Neuronal stem cell (in vitro differentiated cells): ENCODE measurements at regions not wholly inside any gene's neighbourhood (a gene's known extent, or its start where the extent isn't known, plus 50 kb on each side); places are given as distances from the start of the nearest gene placed in this dataset.
"Not testable (repeated sequence)": the region's sequence is repeated elsewhere in the genome, so short reads cannot be mapped to it uniquely, and the experiment has no call there.

ENCODE experiments used
- DNase-seq: peaks from one replicate; pipeline ENCODE4 v3.0.0-alpha.2; 2013; ENCODE audit warnings: low spot score
- H2AFZ ChIP-seq: one replicate; pipeline ENCODE4 v1.6.1; 2013; ENCODE audit warnings: mild to moderate bottlenecking, low read length, inconsistent platforms
- H2AK5ac ChIP-seq: 2 replicates; pipeline ENCODE4 v1.6.1; 2013; ENCODE audit warnings: low read depth, mild to moderate bottlenecking, inconsistent platforms, low read length, moderate library complexity, mixed read lengths
- H2BK120ac ChIP-seq: 2 replicates; pipeline ENCODE4 v1.6.1; 2013; ENCODE audit warnings: low read depth, mild to moderate bottlenecking, inconsistent platforms, low read length, moderate library complexity, mixed read lengths
- H2BK12ac ChIP-seq: one replicate; pipeline ENCODE4 v1.6.1; 2013; ENCODE audit warnings: low read length, inconsistent platforms
- H2BK15ac ChIP-seq: 2 replicates; pipeline ENCODE4 v1.6.1; 2013; ENCODE audit warnings: mild to moderate bottlenecking, low read length, inconsistent platforms, mixed read lengths
- H2BK5ac ChIP-seq: one replicate; pipeline ENCODE4 v1.6.1; 2013; ENCODE audit warnings: inconsistent platforms, mild to moderate bottlenecking, low read length, moderate library complexity
- H3K14ac ChIP-seq: one replicate; pipeline ENCODE4 v1.6.1; 2013; ENCODE audit warnings: low read length, inconsistent platforms
- H3K18ac ChIP-seq: 2 replicates; pipeline ENCODE4 v1.6.1; 2013; ENCODE audit warnings: low read length, inconsistent platforms
- H3K23ac ChIP-seq: 2 replicates; pipeline ENCODE4 v1.6.1; 2013; ENCODE audit warnings: low read depth, mild to moderate bottlenecking, mixed read lengths, low read length, inconsistent platforms; ENCODE audit not compliant: poor library complexity
- H3K27ac ChIP-seq: replicated peaks from 3 replicates; pipeline ENCODE4 v1.5.1; 2013; ENCODE audit warnings: low read length, inconsistent platforms
- H3K27me3 ChIP-seq, 3 experiments: 2 replicates each; pipeline ENCODE4 v1.6.1; 2013; ENCODE audit warnings: low read length in 3 of 3, mild to moderate bottlenecking in 2 of 3, inconsistent platforms in 1 of 3, low read depth in 1 of 3, mixed read lengths in 1 of 3, moderate library complexity in 1 of 3; ENCODE audit not compliant: control insufficient read depth in 3 of 3, insufficient read depth in 3 of 3
- H3K36me3 ChIP-seq, 2 donors: replicated peaks in 1 of 2; 2 replicates each; pipeline ENCODE4 v1.6.1; 2013; ENCODE audit warnings: low read length in 2 of 2; ENCODE audit not compliant: control insufficient read depth in 2 of 2, insufficient read depth in 2 of 2
- H3K4ac ChIP-seq: 2 replicates; pipeline ENCODE4 v1.6.1; 2013; ENCODE audit warnings: inconsistent platforms, mild to moderate bottlenecking, low read length, moderate library complexity
- H3K4me1 ChIP-seq, 2 donors: 1 replicate in 1 of 2; 2 replicates in 1 of 2; pipeline ENCODE4 v1.6.1; 2013; ENCODE audit warnings: low read length in 2 of 2, low read depth in 1 of 2; ENCODE audit not compliant: control insufficient read depth in 2 of 2, insufficient read depth in 1 of 2
- H3K4me2 ChIP-seq: one replicate; pipeline ENCODE4 v1.6.1; 2013; ENCODE audit warnings: mild to moderate bottlenecking, low read length, inconsistent platforms; ENCODE audit not compliant: insufficient read depth, poor library complexity, severe bottlenecking
- H3K4me3 ChIP-seq, 2 donors: 2 replicates each; pipeline ENCODE4 v1.5.1; 2013; ENCODE audit warnings: low read length in 2 of 2, mild to moderate bottlenecking in 2 of 2, inconsistent platforms in 1 of 2, moderate library complexity in 1 of 2
- H3K79me1 ChIP-seq: one replicate; pipeline ENCODE4 v1.6.1; 2013; ENCODE audit warnings: low read depth, mild to moderate bottlenecking, inconsistent platforms, low read length, moderate library complexity
- H3K9ac ChIP-seq: one replicate; pipeline ENCODE4 v1.6.1; 2013; ENCODE audit warnings: mild to moderate bottlenecking, low read depth, low read length, inconsistent platforms; ENCODE audit not compliant: poor library complexity
- H3K9me3 ChIP-seq, 2 donors: replicated peaks in 1 of 2; 2 replicates each; pipeline versions ENCODE3 to v1.6.1; 2013; ENCODE audit warnings: low read length in 2 of 2, mild to moderate bottlenecking in 2 of 2, inconsistent platforms in 1 of 2, low read depth in 1 of 2, mixed read lengths in 1 of 2, moderate library complexity in 1 of 2; ENCODE audit not compliant: control insufficient read depth in 2 of 2, insufficient read depth in 1 of 2
- H4K8ac ChIP-seq: one replicate; pipeline ENCODE4 v1.6.1; 2013; ENCODE audit warnings: low read depth, mild to moderate bottlenecking, inconsistent platforms, low read length, moderate library complexity
- H4K91ac ChIP-seq: one replicate; pipeline ENCODE4 v1.6.1; 2013; ENCODE audit warnings: low read length, low read depth, mild to moderate bottlenecking, inconsistent platforms; ENCODE audit not compliant: poor library complexity
- WGBS, 2 donors: extraction: QIAGEN DNeasy Blood & Tissue Kit; methylation state at CpG; one replicate each; pipeline ENCODE4 v1.1.7; 2013; ENCODE audit warnings: missing lambda C conversion rate in 2 of 2, mixed read lengths in 1 of 2; ENCODE audit not compliant: insufficient read length in 2 of 2, insufficient replicate concordance in 1 of 2; ENCODE audit errors: extremely low coverage in 2 of 2; 5-methylcytosine and 5-hydroxymethylcytosine counted together

GRCh38 chr12:31179627-31180237, 106.1 kb downstream of the DDX11 start:
- H3K4me2 ChIP-seq, H3K79me1 ChIP-seq, H2AK5ac ChIP-seq, H2BK12ac ChIP-seq, H3K27me3 ChIP-seq, H3K4me1 ChIP-seq, H3K18ac ChIP-seq, H4K91ac ChIP-seq, H3K27ac ChIP-seq, H4K8ac ChIP-seq, H3K4ac ChIP-seq, H3K9me3 ChIP-seq, H3K9ac ChIP-seq, H2BK15ac ChIP-seq, DNase-seq, H3K14ac ChIP-seq, H3K4me3 ChIP-seq, H2AFZ ChIP-seq, H3K36me3 ChIP-seq, H2BK120ac ChIP-seq, H2BK5ac ChIP-seq, H3K23ac ChIP-seq: not testable (repeated sequence)
- no CpG with 5 or more reads among the region's 2 CpGs for WGBS, 2 donors

GRCh38 chr12:31182571-31182970, 108.9 kb downstream of the DDX11 start:
- H2BK12ac ChIP-seq, H2AK5ac ChIP-seq, H2BK120ac ChIP-seq, H3K18ac ChIP-seq, H3K27ac ChIP-seq, H3K27me3 ChIP-seq, H4K91ac ChIP-seq, H3K9ac ChIP-seq, H4K8ac ChIP-seq, H3K79me1 ChIP-seq, H3K4me3 ChIP-seq, H3K9me3 ChIP-seq, H3K23ac ChIP-seq, H3K14ac ChIP-seq, H2BK5ac ChIP-seq, H3K4ac ChIP-seq, H3K4me2 ChIP-seq, H2AFZ ChIP-seq, H3K4me1 ChIP-seq, H2BK15ac ChIP-seq, H3K36me3 ChIP-seq, DNase-seq: not testable (repeated sequence)

- H3K23ac ChIP-seq, H3K18ac ChIP-seq, H3K4me2 ChIP-seq, H3K27ac ChIP-seq, H3K79me1 ChIP-seq, H3K36me3 ChIP-seq, H2BK12ac ChIP-seq, H3K9ac ChIP-seq, H2BK5ac ChIP-seq, H2BK15ac ChIP-seq, H3K9me3 ChIP-seq, H4K91ac ChIP-seq, H4K8ac ChIP-seq, H3K4ac ChIP-seq, H3K4me1 ChIP-seq, H3K14ac ChIP-seq, H2BK120ac ChIP-seq, H2AK5ac ChIP-seq, DNase-seq, H3K4me3 ChIP-seq, H3K27me3 ChIP-seq, H2AFZ ChIP-seq: not testable (repeated sequence)
- no CpG with 5 or more reads among the region's 1 CpG for WGBS, 2 donors
Measured at GRCh38 chr12:31183107-31183506, 109.4 kb downstream of the DDX11 start.

GRCh38 chr12:31183899-31184298, 110.2 kb downstream of the DDX11 start:
- H3K4me3 ChIP-seq, H3K27ac ChIP-seq, H2BK120ac ChIP-seq, H3K23ac ChIP-seq, H3K79me1 ChIP-seq, H3K9ac ChIP-seq, H2BK15ac ChIP-seq, H2BK5ac ChIP-seq, DNase-seq, H3K14ac ChIP-seq, H2AK5ac ChIP-seq, H3K18ac ChIP-seq, H3K27me3 ChIP-seq, H3K4me2 ChIP-seq, H4K91ac ChIP-seq, H3K36me3 ChIP-seq, H4K8ac ChIP-seq, H3K4ac ChIP-seq, H2AFZ ChIP-seq, H2BK12ac ChIP-seq, H3K9me3 ChIP-seq, H3K4me1 ChIP-seq: not testable (repeated sequence)
- no CpG with 5 or more reads among the region's 1 CpG for WGBS, 2 donors
